Stimulated activated CD4-positive, alpha-beta T cell treated with anti-CD3 and anti-CD28 coated beads, Interleukin-1b, Interleukin-23, amount 100 ng/mL, for 4 hours (primary cell): ENCODE measurements at regions not wholly inside any gene's neighbourhood (a gene's known extent, or its start where the extent isn't known, plus 50 kb on each side); places are given as distances from the start of the nearest gene placed in this dataset.

Experiments
- DNase-seq, 2 donors: peaks; one replicate each; pipeline ENCODE4 v3.0.0-alpha.2; 2020; ENCODE audit warnings: low read depth in 2 of 2

- DNase-seq = no peak
These were observed 739.4 kb downstream of the EFNB2 start for GRCh38 chr13:105796081-105796480.

DNA sequence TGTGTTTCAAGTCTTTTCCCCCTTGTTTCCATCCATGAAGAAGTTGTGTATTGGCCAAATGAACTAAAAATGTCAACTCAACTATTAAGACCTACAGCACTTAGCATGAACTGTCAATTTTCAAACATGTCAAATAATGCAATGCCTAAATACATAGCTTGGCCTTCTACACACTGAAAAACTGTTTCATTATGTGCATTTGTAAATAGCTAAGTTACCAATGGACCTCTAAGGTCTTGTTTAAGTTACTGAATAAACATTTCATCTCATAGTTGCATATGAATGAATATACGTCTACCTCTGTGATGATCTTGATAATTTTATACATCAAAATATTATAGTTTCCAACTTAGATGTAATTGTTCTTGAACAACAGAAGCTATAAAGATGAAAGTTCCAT is 744.5 kb downstream of the EFNB2 start:
- DNase-seq = no peak

DNA sequence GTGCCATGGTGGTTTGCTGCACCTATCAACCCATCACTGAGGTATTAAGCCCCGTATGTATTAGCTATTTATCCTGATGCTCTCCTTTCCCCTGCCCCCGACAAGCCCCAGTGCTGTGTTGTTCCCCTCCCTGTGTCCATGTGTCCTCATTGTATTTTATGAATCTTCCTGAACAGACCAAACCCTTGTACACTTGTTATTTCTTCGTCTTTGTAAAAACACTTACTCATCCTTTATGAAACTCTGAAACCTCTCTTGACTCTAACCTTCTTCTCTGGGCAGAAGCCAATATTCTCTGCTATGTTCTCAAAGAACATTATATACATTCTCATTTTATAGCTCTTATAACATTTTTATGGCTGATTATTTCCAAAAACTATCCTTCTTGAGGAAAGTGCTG is 746.9 kb downstream of the EFNB2 start:
- no peak for DNase-seq

DNA sequence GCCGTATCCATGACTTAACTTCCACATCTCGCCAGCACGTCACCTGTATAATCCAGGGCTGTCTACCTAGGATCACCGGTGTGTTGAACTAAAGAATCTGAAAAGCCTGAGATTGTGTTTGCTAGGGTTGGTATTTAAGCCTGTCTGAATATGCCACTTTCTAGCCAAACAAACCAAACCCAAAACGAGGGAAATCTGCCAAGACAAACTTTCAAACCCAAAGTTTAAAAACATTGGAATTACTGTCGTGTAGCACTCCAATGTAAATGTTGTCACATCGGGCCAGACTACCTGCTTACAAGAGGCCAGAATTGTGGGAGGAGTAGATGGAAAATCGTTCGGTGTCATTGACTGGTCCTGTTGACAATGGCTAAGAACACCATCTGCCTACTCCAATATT is 747.8 kb downstream of the EFNB2 start:
- no peak for DNase-seq

DNA sequence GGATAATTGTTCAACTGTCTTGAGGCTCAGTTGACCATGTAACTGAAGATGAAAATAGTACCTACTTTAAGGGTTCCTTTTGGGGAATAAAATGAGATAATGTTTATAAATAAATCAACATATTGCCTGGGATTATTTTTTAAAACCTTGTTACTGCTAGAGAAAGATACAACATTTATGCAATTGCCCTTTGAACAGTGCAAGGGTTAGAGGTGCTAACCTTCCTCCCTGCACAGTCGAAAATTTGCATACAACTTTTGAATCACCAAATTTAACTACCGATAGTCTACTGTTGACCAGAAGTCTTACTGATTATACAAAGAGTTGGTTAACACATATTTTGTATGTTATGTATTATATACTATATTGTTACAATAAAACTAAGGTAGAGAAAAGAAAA is 750.0 kb downstream of the EFNB2 start:
- DNase-seq = no peak

DNA sequence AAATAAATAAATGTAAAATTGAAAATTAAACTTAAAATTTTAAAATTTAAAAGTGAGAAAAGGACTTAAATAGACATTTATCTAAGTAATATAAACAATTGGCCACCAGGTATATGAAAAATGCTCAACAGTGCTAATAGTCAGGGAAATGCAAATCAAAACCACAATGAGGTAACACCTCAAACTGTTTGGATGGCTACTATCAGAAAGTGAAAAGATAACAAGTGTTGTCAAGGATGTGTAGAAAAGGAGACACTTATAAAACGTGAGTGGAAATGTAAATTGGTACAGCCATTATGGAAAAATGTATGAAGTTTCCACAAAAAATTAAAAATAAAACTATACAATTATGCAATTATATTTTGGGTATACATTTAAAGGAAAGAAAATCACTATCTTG is 752.2 kb downstream of the EFNB2 start:
- no peak for DNase-seq

- DNase-seq = no peak
These were observed 757.3 kb downstream of the EFNB2 start for GRCh38 chr13:105778196-105778595.

- DNase-seq = no peak
These were observed 760.6 kb downstream of the EFNB2 start for GRCh38 chr13:105774739-105775460.

DNA sequence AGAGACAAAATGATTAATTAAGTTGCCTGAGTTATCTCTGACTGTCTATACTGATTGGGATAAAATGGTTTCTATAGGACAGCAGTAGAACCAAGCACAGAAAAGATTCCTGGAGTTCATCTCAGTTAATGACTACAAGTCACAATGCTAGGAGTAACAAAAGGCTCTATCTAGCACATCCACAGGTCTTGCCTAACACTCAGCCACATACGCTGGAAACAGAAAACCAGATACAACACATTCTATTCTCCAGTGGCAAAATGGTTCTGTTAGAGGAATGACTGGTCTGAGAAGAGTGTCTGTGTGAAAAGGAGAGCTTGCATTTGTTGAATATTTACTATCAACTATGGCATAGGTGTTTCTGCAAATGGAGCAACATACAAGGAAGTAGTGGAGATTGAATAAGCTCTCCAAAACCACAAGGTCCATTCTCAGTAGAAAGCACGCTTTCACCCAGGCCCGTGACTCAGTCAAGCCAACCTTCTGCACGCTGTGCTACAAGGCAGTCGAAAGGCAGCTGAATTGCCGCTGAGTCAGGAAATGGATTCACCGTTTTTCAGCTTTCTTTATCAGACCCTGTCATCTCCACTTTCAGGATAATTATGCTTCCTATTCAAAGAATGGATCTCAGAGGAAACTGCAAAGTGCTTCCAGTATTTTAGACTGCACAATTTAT is 761.5 kb downstream of the EFNB2 start:
- no peak for DNase-seq

DNA sequence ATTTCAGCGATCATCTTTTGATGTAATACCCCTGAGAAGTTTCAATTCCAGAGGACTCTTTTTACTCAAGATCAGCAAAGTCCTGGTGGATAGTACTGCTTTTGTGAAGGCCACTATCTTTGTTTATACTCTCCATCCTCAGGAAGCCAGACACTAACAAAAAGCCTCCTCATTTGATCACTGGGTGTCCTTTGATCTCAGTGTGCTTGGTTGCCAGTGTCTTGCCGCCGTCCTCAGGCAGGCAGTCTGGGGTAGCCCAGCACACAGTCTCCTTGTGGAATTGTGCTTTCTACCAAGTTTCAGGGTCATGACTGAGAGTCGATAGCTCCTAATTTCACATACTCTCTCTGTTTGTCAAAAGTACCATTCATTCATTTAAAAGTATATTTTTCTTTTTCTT is 762.2 kb downstream of the EFNB2 start:
- no peak for DNase-seq

DNA sequence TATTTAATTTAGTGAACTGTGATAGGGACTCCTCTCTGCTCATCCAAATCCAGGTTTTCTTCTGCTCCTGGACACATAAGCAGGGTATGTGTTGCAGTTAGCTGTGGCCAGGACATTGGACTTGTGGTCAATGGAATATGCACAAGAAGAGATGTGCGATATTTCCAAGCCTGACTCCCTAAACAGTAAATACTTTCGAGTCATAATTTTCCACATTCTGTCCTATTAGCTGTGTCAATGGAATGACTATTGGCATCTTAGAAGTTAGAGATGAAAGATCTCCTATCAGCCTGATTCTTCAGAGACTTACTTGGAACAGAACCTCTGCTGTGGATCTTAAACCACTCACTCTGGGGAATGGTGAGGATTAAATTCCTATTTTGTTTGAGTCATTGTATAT is 771.0 kb downstream of the EFNB2 start:
- DNase-seq = no peak

DNA sequence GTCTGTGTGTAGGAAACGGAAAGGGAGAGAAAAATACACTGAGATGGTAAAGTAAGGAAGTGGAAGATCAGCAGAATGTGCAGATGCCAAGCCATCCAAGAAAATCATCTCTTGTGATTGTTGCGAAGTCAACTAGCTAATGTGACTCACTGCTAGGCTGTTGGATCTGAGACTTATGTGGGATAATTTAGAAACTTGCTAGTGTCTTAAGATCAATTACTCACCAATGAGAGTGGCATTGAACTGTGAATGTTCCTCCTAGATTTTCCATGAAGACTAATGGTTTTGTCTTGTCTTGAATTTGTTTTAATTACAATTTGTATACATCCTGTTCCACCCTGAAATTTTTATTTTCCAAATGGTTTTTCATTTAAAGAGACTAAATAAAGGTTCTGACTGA is 771.6 kb downstream of the EFNB2 start:
- DNase-seq = no peak

DNA sequence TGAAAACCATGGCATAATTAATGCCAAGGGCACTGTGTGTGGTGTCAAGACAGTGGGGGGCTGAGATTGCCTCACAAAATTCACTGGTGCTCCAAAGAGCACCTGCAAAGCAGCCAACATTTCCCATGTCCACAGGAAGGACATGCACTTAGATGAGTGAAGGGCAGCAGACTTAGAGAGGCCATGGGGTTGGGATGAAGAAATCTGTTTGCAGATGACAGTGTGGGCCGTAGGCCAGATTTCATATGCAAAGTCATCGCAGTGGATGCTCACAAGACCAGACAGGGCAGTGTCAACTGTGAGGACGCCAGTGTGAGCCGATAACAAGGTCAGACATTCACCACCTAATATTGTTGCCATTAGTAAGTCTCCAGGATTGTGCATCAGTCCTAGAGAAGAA is 773.4 kb downstream of the EFNB2 start:
- no peak for DNase-seq

DNA sequence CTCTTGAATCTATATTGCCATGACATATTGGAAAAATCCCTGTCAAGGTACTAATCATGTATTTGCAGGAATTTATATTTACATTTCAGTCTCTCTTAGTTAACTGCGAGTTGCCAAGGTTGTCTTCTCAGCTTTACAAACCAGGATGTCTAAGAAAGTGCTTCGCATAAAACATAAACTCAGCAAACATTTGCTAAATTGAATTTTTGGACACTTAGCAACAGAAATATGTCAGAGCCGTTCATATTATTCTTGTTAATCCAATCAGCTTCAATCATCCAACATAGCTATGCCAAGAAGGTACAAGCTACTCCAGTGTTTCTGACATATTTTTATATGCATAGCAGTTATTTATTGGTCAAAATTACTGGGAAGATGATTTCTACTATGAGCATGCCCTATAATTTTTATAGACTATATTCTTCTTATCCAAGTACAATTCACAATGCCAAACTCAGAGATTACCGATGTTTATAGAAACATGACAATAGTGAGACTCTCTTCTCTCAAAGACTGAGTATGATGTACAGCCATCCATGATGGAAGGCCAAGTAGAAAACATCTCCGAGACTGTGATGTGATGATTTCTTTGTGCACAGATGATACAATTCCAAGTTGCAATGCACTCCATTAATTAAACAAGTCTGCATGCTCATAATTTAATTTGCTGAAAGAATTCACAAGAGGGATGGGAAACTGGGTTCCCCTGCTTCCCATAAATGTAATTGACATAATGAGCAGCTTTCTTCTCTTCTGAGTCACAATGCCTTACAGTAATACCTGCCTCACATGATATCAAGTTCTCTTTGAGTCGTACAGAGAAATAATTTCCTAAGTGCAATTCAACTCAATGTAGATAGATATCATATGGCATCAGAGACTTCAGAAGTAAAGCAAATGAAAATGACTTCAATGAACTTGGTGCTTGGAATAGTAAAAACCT is 776.3 kb downstream of the EFNB2 start:
- DNase-seq = no peak

DNA sequence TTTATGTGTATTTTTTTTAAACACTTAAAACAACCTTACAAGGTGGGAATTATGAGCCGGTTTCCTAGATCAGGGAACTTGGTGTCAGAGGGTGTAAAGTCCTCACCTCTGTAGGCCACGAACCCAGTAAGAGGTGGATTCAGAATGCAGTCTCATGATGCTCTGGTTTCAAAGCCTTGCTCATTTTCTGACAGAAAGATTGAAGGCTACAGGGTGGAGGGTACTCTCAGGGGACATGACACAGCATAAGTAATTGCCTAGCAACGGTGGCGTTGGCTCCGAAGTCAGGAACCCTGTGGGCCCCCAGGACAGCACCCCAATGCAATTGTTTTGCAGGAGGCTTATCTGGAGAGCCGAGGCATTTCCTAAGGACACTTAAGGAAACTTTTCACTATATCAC is 794.7 kb downstream of the EFNB2 start:
- DNase-seq = no peak

DNA sequence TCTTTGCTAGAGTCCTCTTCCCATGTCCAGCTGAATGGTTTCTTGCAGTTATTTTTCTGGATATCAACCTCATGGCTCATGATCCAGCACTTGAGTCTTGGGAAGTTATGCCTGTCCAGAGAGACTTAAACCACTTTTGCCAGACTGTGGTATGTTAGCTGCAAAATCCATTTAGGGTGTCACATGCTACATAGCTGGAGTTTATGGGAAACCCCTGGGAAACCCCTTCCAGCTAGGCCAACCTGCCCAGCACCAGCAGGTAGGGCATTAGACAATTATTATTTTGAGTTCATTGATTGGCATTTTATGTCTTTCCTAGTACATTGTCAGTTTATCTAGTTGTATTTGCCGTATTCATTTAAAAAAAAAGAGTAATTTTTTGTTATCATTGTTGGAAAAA is 797.8 kb downstream of the EFNB2 start:
- no peak for DNase-seq

DNA sequence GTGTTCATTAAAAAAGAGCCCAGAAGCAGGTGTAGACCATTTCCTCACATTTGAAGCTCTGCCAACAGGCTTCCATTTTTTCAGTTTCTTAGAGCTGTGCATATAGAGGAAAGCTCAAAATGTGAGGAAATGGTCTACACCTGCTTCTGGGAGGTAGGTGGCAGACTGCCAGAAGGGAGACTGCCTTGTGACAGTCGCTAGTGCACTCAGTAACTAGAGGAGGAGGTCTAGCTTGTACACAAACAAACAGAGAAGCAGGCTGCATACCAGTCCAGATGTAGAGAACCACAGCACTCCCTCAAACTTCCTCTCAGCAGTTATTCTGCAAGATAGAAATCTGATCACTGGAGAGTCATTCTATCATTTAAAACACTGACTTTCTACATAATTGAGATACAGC is 800.2 kb downstream of the EFNB2 start:
- no peak for DNase-seq

- no peak for DNase-seq
These were observed 802.5 kb downstream of the EFNB2 start for GRCh38 chr13:105732806-105733529.

- no peak for DNase-seq
These were observed 809.6 kb downstream of the EFNB2 start for GRCh38 chr13:105725887-105726286.

- no peak for DNase-seq
These were observed 814.4 kb downstream of the EFNB2 start for GRCh38 chr13:105721016-105721415.

DNA sequence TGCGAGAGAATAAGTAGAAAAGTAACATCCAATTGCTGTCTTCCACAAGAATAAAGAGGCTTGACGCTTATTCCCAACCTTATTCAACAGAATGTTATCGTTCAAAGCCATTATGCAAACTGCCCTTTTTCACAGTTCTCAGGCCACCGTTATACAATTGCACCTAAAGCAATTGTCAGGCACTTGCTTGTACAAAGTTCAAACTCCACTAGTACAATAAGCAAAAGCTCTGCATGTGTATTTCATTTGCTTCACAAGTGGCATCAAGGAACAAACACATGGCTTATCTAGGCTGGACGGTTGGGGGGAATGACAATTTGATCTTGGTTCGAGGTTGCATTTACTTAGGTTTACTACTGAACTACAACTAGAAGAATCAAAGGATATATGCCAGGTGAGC is 815.6 kb downstream of the EFNB2 start:
- DNase-seq = no peak

DNA sequence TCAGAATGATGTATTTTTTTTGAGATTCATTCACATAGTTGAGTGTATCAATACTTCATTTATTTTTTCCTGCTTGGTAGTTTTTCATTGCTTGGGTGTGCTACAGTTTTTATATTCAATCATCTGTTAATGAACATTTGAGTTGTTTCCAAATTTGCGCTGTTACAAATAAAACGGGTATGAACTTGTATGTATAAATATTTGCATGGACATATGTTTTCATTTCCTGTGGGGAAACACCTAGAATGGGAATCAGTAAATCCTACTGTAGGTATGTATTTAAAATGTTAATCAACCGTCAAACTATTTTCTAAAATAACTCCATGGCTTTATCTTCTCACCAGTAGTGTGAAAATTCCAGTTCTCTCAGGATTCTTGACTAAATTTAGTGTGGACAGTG is 826.3 kb downstream of the EFNB2 start:
- no peak for DNase-seq
